ACC112 (cell line): ENCODE measurements at regions not wholly inside any gene's neighbourhood (a gene's known extent, or its start where the extent isn't known, plus 50 kb on each side); places are given as distances from the start of the nearest gene placed in this dataset.
"Not testable (repeated sequence)": the region's sequence is repeated elsewhere in the genome, so short reads cannot be mapped to it uniquely, and the experiment has no call there.

Source experiments
- H2AFZ ChIP-seq: fragments of 200-600 bp; sonication (generic); one replicate; pipeline ENCODE4 v1.6.0; 2017; ENCODE audit warnings: antibody characterized with exemption, low read length; ENCODE audit not compliant: unreplicated experiment
- H3K27ac ChIP-seq: fragments of 200-600 bp; sonication (generic); 2 replicates; pipeline ENCODE4 v1.5.1; 2014; ENCODE audit warnings: low read depth, mild to moderate bottlenecking, antibody characterized with exemption, low read length, moderate library complexity
- H3K27me3 ChIP-seq: fragments of 200-600 bp; sonication (generic); 2 replicates; pipeline ENCODE4 v1.6.1; 2014; ENCODE audit warnings: mild to moderate bottlenecking, antibody characterized with exemption, low read length, moderate library complexity, mixed read lengths; ENCODE audit not compliant: insufficient read depth
- H3K36me3 ChIP-seq: fragments of 200-600 bp; sonication (generic); 2 replicates; pipeline ENCODE4 v1.6.1; 2016; ENCODE audit warnings: mild to moderate bottlenecking, antibody characterized with exemption, low read length, moderate library complexity, mixed read lengths; ENCODE audit not compliant: insufficient read depth
- H3K4me1 ChIP-seq: fragments of 200-600 bp; sonication (generic); one replicate; pipeline ENCODE4 v1.6.1; 2016; ENCODE audit warnings: low read length, mixed read lengths; ENCODE audit not compliant: insufficient read depth, unreplicated experiment, control insufficient read depth
- H3K4me3 ChIP-seq: fragments of 200-600 bp; sonication (generic); 2 replicates; pipeline ENCODE4 v1.5.1; 2014; ENCODE audit warnings: mild to moderate bottlenecking, low read depth, low read length
- H3K79me2 ChIP-seq: fragments of 200-600 bp; sonication (generic); one replicate; pipeline ENCODE4 v1.6.0; 2016; ENCODE audit warnings: low read length; ENCODE audit not compliant: control insufficient read depth, unreplicated experiment, insufficient read depth

DNA sequence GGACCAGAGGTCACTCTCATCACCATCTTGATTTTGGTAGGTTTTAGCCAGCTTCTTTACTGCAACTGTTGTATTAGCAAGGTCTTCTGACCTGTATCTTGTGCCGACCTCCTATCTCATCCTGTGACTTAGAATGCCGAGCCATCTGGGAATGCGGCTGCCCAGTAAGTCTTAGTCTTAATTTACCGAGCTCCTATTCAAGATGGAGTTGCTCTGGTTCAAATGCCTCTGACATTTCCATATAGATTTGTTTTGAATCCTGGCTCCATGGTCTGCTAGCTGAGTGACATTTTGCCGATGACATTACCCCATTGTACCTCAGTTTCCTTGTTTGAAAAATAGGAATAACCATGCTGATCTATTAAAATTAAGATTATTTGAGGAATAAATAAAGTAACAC is 193.9 kb upstream of the HMCN1 start:
- Histone ChIP-seq H3K79me2 (no peaks in the 10 kb centered on the region), H3K27me3 (no peaks in the 10 kb centered on the region)

DNA sequence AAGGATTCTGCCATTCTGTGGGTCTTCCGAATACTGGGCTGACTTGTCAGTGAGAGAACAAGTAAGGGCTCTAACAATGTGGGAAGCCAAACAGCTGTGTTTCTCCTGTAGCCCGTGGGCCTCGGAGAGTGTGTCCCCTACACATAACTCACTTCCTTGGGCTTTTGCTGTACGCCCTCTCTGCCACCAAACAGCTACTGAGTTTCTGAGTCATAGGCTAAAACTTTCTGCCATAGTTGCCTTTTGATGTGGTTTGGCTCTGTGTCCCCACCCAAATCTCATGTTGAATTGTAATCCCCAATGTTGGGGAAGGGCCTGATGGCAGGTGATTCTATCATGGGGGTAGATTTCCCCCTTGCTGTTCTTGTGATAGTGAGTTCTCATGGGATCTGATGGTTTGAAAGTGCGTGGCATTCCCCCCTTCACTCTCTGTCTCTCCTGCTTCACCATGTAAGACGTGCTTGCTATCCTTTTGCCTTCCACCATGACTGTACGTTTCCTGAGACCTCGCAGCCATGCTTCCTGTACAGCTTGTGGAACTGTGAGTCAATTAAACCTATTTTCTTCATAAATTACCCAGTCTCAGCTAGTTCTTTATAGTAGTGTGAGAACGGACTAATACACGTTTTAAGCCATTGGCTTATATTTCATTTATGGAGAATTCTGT is 194.8 kb upstream of the HMCN1 start:
- H3K36me3 ChIP-seq: no peaks in the 10 kb centered on the region
- H2AFZ ChIP-seq: no peak overlapping the region
- H3K27me3 ChIP-seq: no peaks in the 10 kb centered on the region
- H3K4me3 ChIP-seq: no peak overlapping the region
- no peak overlapping the region for H3K27ac ChIP-seq
- H3K4me1 ChIP-seq: no peaks in the 10 kb centered on the region
- H3K79me2 ChIP-seq: no peaks in the 10 kb centered on the region

More for the DNA sequence above, 193.9 kb upstream of the HMCN1 start:
- no peak overlapping the region for H2AFZ ChIP-seq
- H3K27ac ChIP-seq: no peak overlapping the region
- no peaks in the 10 kb centered on the region for H3K36me3 ChIP-seq
- no peak overlapping the region for H3K4me3 ChIP-seq
- no peaks in the 10 kb centered on the region for H3K4me1 ChIP-seq

DNA sequence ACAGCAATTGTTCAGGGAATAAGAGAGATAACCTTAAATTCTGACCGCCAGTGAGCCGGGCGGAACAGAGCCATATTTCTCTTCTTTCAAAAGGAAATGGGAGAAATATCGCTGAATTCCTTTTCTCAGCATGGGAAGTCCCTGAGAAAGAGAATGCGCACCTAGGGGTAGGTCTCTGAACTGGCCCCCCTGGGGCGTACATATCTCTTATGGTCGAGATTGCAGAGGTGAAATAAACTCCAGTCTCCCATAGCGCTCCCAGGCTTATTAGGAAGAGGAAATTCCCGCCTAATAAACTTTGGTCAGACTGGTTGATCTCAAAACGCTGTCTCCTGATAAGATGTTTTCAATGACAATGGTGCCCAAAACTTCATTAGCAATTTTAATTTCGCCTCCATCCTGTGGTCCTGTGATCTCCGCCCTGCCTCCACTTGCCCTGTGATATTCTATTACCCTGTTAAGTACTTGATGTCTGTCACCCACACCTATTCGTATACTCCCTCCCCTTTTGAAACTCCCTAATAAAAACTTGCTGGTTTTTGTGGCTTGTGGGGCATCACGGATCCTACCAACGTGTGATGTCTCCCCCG is 195.8 kb upstream of the HMCN1 start:
- not testable (repeated sequence) for H3K4me1 ChIP-seq, H2AFZ ChIP-seq, H3K36me3 ChIP-seq, H3K27me3 ChIP-seq, H3K4me3 ChIP-seq, H3K27ac ChIP-seq, H3K79me2 ChIP-seq

DNA sequence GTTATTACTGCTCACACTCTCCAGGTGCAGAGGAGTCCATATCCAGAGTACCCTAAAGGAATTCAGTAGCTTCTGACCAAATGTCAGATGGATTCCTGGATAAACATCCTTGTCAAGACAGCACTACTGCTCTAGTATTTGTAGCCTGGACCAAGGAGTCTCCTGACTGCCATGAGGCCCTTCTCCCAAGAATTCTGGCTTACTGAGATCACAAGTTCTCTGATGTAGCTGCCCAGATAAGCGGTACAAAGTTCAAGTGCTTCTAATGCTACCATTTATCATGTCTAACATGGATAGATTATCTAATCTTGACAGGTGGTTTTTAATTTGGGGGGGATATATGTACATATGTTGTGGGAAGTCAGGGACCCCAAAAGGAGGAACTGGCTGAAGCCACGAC is 196.6 kb upstream of the HMCN1 start:
- Histone ChIP-seq H3K79me2 (no peaks in the 10 kb centered on the region), H3K27me3 (no peaks in the 10 kb centered on the region), H3K4me3 (no peak overlapping the region), H3K27ac (no peak overlapping the region), H3K36me3 (no peaks in the 10 kb centered on the region), H3K4me1 (no peaks in the 10 kb centered on the region), H2AFZ (no peak overlapping the region)

DNA sequence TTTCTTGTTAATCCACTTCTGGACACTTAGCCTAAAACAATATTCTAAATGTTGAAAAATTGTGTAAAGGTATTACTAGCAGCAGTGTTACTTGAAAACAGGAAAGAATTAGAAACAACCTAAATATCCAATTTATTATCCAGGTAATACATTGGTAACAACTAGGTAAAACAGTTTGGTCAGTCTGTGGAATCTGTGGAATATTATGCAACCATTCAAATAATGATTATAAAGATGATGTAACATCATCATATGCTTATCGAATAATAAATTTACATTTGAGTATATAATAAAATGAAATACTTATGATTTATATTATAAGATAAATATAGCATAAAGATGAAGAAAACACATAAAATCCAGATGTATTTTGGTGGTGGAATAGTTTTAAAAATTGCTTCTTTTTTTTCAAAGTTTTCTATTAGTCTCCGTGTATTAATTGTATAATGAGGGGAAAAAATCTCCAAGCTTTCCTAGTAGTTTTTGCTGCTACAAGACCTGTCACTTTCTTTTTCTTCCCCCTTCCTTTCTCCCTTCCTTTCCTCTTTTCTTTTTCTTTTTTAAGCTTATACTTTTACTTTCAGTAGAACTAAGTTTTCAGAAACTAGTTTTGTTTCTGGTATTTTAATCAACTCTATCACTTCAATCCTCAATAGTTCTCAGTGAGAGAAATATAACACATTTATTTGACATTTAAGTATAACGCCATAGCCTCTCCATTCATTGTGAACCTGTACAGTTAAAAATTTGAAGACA is 197.8 kb upstream of the HMCN1 start:
- H3K4me3 ChIP-seq: no peak overlapping the region

DNA sequence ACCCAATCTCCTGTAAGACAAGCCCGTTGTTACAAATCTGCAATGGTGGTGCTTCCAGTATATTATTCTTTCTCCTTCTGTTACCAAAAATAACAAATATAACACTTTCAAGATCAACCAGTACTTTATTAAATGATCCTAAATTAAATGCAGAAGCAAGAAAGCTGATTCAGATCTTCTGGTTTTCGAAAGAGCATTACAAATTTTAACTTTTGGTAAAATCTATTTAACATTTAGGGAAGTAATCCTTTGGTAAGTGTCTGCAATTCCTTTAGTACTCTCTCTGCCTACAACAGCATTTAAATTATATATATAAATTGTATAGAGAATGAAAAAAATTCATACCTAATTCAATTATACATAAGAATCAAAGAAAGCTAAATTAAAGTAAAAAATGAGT is 198.6 kb upstream of the HMCN1 start:
- Histone ChIP-seq H3K27me3 (no peaks in the 10 kb centered on the region), H3K36me3 (no peaks in the 10 kb centered on the region), H3K4me1 (no peaks in the 10 kb centered on the region), H3K4me3 (no peak overlapping the region), H3K27ac (no peak overlapping the region), H2AFZ (no peak overlapping the region), H3K79me2 (no peaks in the 10 kb centered on the region)

More for the DNA sequence above, 197.8 kb upstream of the HMCN1 start:
- Histone ChIP-seq H3K79me2 (no peaks in the 10 kb centered on the region), H2AFZ (no peak overlapping the region), H3K27ac (no peak overlapping the region), H3K36me3 (no peaks in the 10 kb centered on the region), H3K27me3 (no peaks in the 10 kb centered on the region), H3K4me1 (no peaks in the 10 kb centered on the region)

DNA sequence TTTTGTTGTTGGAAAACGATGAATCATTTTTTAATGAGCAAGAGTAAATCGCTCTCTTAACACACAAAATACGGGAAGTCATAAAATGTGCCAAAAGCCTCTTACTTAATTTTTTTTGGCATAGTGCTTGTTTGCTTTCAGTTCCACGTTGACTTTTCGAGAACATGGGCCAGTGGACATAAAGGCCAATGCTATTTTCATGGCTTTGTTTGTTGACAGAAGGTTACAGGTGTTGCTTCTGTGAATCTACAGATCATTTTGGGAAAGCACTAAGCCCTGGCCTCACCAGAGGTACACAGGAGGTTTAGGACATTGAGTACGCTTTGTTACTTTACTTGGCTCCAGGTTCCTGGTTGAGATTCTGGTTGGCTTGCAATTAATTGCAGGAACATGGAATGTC is 199.4 kb upstream of the HMCN1 start:
- no peaks in the 10 kb centered on the region for H3K36me3 ChIP-seq
- no peak overlapping the region for H3K27ac ChIP-seq
- H3K27me3 ChIP-seq: no peaks in the 10 kb centered on the region
- H3K4me1 ChIP-seq: no peaks in the 10 kb centered on the region
- no peak overlapping the region for H2AFZ ChIP-seq
- no peak overlapping the region for H3K4me3 ChIP-seq
- no peaks in the 10 kb centered on the region for H3K79me2 ChIP-seq

DNA sequence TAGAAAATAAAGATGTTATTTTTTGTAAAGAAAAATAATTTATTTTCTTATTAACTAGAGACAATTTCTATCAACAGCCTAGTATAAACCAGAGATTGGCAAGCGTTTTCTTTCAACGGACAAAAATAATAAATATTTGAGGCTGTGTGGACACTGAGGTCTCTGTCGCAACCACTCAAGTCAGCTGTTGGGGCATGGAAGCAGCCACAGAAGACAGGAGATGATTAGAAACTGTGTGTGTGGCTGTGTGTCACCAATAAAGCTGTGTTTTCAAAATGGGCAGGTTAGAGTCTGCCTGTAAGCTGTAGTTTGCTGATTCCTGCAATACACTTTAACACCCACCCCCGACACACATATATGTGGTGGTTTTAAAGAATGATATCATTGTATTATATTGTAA is 200.6 kb upstream of the HMCN1 start:
- H3K4me1 ChIP-seq: no peaks in the 10 kb centered on the region
- no peak overlapping the region for H3K4me3 ChIP-seq
- no peaks in the 10 kb centered on the region for H3K79me2 ChIP-seq

DNA sequence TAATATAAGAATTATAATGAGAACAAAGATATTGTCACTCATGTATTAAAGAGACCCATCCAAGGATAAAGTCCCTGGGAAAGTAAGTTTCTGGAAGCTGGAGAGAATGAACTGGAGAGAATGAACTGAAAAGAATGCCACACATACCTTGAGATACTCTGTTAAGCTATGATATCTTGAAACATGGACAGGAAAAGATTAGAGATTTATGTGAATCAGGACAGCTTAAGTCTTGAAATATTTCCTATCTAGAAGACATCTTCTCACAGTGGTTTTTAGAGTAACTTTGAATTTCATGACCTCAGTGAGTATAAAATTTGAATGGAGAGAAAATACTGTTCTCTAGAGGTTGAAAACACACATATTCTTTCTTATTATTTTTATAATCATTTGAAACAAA is 201.3 kb upstream of the HMCN1 start:
- H3K27me3 ChIP-seq: no peaks in the 10 kb centered on the region
- H3K4me3 ChIP-seq: no peak overlapping the region
- H3K27ac ChIP-seq: no peak overlapping the region
- no peak overlapping the region for H2AFZ ChIP-seq
- no peaks in the 10 kb centered on the region for H3K4me1 ChIP-seq
- no peaks in the 10 kb centered on the region for H3K36me3 ChIP-seq
- H3K79me2 ChIP-seq: no peaks in the 10 kb centered on the region

More for the DNA sequence above, 200.6 kb upstream of the HMCN1 start:
- H3K27me3 ChIP-seq: no peaks in the 10 kb centered on the region
- no peak overlapping the region for H2AFZ ChIP-seq
- H3K36me3 ChIP-seq: no peaks in the 10 kb centered on the region
- H3K27ac ChIP-seq: no peak overlapping the region

DNA sequence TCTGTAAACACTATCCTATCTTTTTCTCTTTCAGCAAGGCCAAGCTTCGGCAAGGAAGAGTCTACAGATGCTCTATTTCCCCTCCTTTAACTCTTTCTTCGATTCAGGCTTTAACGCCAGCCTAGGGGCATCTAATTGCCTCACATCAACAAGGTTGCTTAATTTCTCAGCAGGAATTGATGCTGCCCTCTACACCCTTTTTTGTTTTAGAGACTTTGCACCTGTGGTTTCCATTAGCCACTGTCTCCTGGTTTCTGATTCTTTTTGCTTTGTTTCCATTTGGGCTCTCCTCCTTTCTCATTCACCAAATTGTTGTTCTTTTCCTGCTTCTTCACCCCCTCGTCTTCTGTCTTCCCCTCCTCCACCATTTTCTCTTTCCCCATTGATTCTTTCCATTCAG is 202.4 kb upstream of the HMCN1 start:
- no peaks in the 10 kb centered on the region for H3K79me2 ChIP-seq
- no peak overlapping the region for H3K4me3 ChIP-seq
- H3K36me3 ChIP-seq: no peaks in the 10 kb centered on the region
- no peaks in the 10 kb centered on the region for H3K27me3 ChIP-seq
- H3K27ac ChIP-seq: no peak overlapping the region
- no peaks in the 10 kb centered on the region for H3K4me1 ChIP-seq
- no peak overlapping the region for H2AFZ ChIP-seq

DNA sequence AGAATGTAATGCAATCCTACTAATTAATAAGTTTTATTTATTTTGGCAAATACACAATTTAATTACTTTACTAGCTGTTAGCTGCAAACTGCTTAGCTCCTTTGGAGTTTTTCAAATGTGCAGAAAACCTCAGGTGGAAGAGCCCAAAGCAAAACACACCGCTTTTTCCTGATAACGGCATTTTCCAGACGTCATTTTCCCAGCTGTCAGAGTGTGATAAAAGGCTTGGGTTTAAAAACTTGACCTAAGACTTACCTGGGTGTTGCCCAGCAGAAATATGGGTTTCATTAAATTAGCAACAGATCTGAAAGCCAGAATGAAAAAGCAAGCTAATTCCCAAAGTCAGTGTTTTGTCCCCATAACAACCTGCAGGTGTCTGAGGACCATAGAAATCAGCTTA is 204.0 kb upstream of the HMCN1 start:
- no peaks in the 10 kb centered on the region for H3K36me3 ChIP-seq
- no peak overlapping the region for H3K27ac ChIP-seq
- no peak overlapping the region for H2AFZ ChIP-seq
- H3K27me3 ChIP-seq: no peaks in the 10 kb centered on the region
- no peaks in the 10 kb centered on the region for H3K79me2 ChIP-seq
- no peaks in the 10 kb centered on the region for H3K4me1 ChIP-seq
- H3K4me3 ChIP-seq: no peak overlapping the region
